ENCODE measurements at regions not wholly inside any gene's neighbourhood (a gene's known extent, or its start where the extent isn't known, plus 50 kb on each side); places are given as distances from the start of the nearest gene placed in this dataset.

GRCh38 chr5:120101771-120102170 lies 362.3 kb upstream of the PRR16 start:
- no peak for TF ChIP-seq CTCF (optimal IDR thresholded peaks at IDR 0.05 in 1 of 3, IDR thresholded peaks at IDR 0.05 in 1 of 3, conservative IDR thresholded peaks at IDR 0.05 in 1 of 3; ENCODE audit: extremely low read depth in 1 of 3, insufficient read depth in 2 of 3, low read length in 3 of 3)
- no peak for TF ChIP-seq EZH2 (IDR thresholded peaks at IDR 0.05; ENCODE audit: low read length)
